IPS DF 6.9 (cell line): ENCODE measurements at regions not wholly inside any gene's neighbourhood (a gene's known extent, or its start where the extent isn't known, plus 50 kb on each side); places are given as distances from the start of the nearest gene placed in this dataset.

Experiments
- DNase-seq: peaks from one replicate; pipeline ENCODE4 v3.0.0-alpha.2; 2013; ENCODE audit warnings: low read depth, low spot score
- H3K27ac ChIP-seq: one replicate; pipeline ENCODE4 v1.5.1; 2013; ENCODE audit warnings: low read length, control low read depth
- H3K27me3 ChIP-seq: 2 replicates; pipeline ENCODE4 v1.6.1; 2013; ENCODE audit warnings: mild to moderate bottlenecking, low read length; ENCODE audit not compliant: control insufficient read depth, insufficient read depth
- H3K36me3 ChIP-seq: 2 replicates; pipeline ENCODE4 v1.6.1; 2013; ENCODE audit warnings: low read length; ENCODE audit not compliant: control insufficient read depth, insufficient read depth
- H3K4me1 ChIP-seq: 2 replicates; pipeline ENCODE4 v1.6.1; 2013; ENCODE audit warnings: low read length; ENCODE audit not compliant: control insufficient read depth, insufficient read depth
- H3K4me3 ChIP-seq: 2 replicates; pipeline ENCODE4 v1.5.1; 2013; ENCODE audit warnings: mild to moderate bottlenecking, low read length
- H3K9me3 ChIP-seq: 2 replicates; pipeline ENCODE4 v1.6.1; 2013; ENCODE audit warnings: low read length, inconsistent platforms; ENCODE audit not compliant: control insufficient read depth, insufficient read depth
- WGBS: extraction: QIAGEN DNeasy Blood & Tissue Kit; methylation state at CpG from one replicate; pipeline ENCODE4 v1.1.7; 2013; ENCODE audit warnings: mixed read lengths, missing lambda C conversion rate; ENCODE audit not compliant: insufficient read length, insufficient coverage; 5-methylcytosine and 5-hydroxymethylcytosine counted together

DNA sequence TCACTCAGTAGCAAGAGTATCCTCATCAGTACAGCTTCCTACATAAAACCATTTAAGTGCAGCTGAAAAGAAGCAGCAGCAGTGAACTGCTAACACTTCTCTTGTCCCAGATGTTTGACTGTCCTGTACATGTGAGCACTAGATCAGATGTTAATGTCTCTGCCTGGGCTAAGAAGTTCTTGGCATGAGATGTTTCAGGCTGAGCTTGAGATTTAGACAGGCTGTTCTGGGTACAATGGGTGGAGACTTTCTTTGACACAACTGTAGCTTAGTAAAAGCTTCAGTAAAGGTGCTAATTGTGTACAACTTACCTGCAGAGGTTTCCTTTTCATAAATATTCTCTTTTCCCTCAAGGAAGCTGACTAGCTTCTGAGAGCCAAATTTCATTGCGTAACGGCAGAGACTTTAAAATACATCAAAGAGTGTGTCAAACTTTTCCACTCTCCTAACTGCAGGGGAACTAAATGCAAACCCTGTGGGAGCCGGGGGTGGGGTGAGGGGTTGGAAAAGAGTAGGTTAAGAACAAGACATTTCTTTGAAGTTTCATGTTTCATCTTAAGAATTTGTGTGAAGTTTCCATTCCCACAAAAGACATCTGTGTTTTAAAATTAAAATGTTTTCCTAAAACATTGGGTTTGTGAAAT is 82.1 kb upstream of the CCDC190 start:
- no peak for DNase-seq
- no peaks in the 10 kb centered on the region for H3K36me3 ChIP-seq
- no peaks in the 10 kb centered on the region for H3K4me1 ChIP-seq
- no peak overlapping the region for H3K4me3 ChIP-seq
- H3K9me3 ChIP-seq = no peaks in the 10 kb centered on the region
- no peak overlapping the region for H3K27ac ChIP-seq
- H3K27me3 ChIP-seq = no peaks in the 10 kb centered on the region
- no CpG with 5 or more reads among the region's 3 CpGs for WGBS

DNA sequence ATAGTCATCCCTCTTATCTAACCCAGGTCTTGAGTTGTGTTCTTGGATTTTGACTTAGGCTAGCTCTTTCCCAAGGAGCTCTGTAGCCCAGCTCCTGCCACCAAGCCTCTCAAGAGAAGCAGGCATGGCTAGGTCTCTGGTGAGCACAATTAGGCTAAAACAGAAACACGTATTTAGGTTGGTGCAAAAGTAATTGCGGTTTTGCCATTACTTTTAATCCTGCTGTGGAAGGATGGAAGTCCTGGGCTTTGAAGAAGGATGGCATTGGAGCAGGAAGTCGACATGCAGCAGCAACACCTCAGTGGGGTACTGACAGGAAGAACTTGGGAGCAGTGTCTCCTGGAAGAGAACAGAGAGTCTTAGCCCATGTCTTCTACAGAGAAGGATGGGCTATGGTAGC is 80.0 kb upstream of the CCDC190 start:
- no peaks in the 10 kb centered on the region for H3K36me3 ChIP-seq
- no peak overlapping the region for H3K27ac ChIP-seq

DNA sequence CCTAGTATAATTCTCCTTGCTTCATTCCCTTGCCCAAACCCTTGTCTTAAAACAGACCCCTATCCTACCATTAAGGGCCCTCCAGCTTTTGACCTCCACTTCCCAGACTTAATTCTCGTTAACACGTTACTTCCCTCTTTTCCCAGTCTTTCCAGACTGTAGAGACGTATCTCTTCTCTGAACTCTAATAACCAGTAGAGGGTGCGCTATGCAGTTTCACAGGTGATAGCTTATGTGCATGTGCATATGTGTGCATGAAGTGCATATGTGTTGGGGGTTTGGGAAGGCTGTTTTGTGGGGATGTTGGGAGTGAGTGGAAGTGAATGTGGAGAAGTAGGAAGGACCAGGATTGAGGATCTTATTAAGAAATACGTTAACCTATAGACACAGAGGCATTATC is 78.1 kb upstream of the CCDC190 start:
- Histone ChIP-seq H3K9me3 (no peaks in the 10 kb centered on the region), H3K4me1 (no peaks in the 10 kb centered on the region), H3K27ac (no peak overlapping the region), H3K36me3 (no peaks in the 10 kb centered on the region), H3K4me3 (no peak overlapping the region), H3K27me3 (no peaks in the 10 kb centered on the region)
- WGBS = no CpG with 5 or more reads among the region's 5 CpGs
- no peak for DNase-seq

More for the DNA sequence above, 80.0 kb upstream of the CCDC190 start:
- no peaks in the 10 kb centered on the region for H3K9me3 ChIP-seq
- WGBS = no CpG with 5 or more reads among the region's 3 CpGs
- no peaks in the 10 kb centered on the region for H3K27me3 ChIP-seq
- H3K4me1 ChIP-seq = no peaks in the 10 kb centered on the region
- H3K4me3 ChIP-seq = no peak overlapping the region
- DNase-seq = no peak

DNA sequence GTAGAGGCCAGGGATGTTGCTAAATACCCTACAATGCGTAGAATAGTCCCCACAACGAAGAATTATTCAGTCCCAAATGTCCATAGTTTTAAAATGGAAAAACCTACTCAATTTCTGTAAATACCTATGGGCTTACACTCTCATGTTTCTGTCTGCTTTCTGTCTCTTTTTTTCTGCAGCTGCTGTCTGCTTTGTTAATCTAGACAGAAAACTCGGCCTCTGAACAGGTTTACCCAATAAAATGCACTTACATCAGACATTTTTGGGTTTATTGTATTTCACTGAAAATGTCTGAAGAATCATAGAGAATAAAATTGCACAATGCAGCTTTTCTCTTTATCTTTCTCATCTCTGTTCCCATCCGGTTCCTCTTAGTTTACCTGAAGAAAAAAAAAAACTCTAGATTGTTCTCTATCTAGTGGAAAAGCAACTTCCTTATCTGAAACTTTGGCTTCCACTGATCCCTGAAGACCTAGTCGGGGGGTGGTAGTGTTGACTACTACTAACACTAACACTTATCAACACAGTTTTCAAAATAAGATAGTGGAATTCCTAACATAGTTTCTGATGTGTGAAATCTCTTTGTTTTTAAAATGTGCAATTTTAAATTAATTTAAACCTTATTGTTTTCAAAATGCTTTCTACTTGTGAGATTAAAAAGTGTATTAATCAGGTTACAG is 76.9 kb upstream of the CCDC190 start:
- WGBS = no CpG with 5 or more reads among the region's 5 CpGs
- Histone ChIP-seq H3K9me3 (no peaks in the 10 kb centered on the region), H3K27ac (no peak overlapping the region), H3K4me1 (no peaks in the 10 kb centered on the region), H3K4me3 (no peak overlapping the region), H3K36me3 (no peaks in the 10 kb centered on the region), H3K27me3 (no peaks in the 10 kb centered on the region)
- no peak for DNase-seq

DNA sequence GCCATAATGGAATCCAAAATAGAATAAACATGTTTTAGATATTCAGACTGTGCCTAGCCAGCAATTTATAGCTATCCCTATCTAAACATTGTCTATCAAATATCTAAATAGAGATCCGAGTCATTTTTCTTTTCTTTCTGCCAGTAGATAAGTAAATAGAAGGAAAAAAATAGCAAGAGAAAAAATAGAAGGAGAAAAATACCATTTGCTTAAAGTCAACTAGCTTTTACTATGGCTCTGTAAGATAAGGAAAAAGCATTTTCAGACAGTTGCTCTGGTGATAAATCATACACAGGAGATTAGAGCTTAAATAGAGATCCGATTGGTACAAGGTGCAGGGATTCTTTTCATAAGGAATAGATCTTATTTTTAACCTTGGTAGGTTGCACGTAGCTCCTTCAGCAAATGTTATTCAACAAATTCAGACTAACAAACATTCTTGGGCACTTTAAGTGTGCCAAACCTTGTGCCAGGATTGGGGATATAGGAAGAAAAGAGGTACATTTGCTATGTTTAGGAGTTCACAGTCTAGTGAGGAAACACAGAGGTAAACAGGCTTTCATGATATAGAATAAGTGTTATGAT is 70.1 kb upstream of the CCDC190 start:
- no peaks in the 10 kb centered on the region for H3K9me3 ChIP-seq
- no peak overlapping the region for H3K4me3 ChIP-seq
- no peak for DNase-seq
- H3K36me3 ChIP-seq = no peaks in the 10 kb centered on the region
- no peaks in the 10 kb centered on the region for H3K27me3 ChIP-seq
- WGBS = no CpG with 5 or more reads among the region's 3 CpGs
- no peaks in the 10 kb centered on the region for H3K4me1 ChIP-seq
- H3K27ac ChIP-seq = no peak overlapping the region

DNA sequence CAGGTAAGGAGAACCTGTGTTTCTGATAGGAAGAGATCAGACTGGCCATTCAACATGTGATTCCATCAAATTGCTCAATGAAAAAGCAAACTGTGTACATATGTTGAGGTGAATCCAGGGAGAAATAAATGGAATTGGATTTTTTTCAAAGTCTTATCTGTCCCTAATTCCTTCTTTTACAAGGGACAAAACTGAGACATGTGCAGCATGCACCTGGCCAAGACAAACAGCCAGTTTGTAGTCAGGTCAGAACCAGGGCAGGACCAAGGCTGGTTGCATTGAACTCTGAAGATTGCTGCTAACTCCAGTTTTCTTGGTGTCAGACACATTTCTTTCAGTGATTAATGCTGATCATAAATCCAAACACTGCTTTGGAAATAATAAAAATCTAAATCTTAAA is 69.6 kb upstream of the CCDC190 start:
- H3K9me3 ChIP-seq = no peaks in the 10 kb centered on the region
- H3K27ac ChIP-seq = no peak overlapping the region
- no peaks in the 10 kb centered on the region for H3K27me3 ChIP-seq
- H3K4me1 ChIP-seq = no peaks in the 10 kb centered on the region
- no peak for DNase-seq
- no peak overlapping the region for H3K4me3 ChIP-seq
- no peaks in the 10 kb centered on the region for H3K36me3 ChIP-seq

DNA sequence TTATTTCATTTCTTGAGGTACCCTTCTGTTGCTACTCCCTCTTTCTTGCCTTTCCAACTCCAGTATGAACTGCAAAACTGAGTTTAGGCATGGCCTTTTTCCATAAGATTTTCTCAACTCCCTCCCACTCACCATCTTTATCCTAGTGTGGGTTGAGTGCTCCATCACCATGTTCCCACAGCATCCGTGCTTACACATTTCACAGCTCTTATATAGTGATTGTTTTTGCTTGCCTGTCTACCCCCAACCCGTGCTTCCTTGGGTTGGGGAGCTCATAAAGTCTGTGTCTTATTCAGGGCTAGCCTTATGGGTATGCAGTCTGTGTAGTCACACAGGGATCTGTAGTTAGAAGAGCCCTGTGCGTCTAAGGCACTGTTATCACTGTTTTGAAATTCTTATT is 68.2 kb upstream of the CCDC190 start:
- Histone ChIP-seq H3K27me3 (no peaks in the 10 kb centered on the region), H3K4me1 (no peaks in the 10 kb centered on the region), H3K9me3 (no peaks in the 10 kb centered on the region), H3K27ac (no peak overlapping the region), H3K4me3 (no peak overlapping the region), H3K36me3 (no peaks in the 10 kb centered on the region)
- no CpG with 5 or more reads among the region's 3 CpGs for WGBS
- DNase-seq = no peak

DNA sequence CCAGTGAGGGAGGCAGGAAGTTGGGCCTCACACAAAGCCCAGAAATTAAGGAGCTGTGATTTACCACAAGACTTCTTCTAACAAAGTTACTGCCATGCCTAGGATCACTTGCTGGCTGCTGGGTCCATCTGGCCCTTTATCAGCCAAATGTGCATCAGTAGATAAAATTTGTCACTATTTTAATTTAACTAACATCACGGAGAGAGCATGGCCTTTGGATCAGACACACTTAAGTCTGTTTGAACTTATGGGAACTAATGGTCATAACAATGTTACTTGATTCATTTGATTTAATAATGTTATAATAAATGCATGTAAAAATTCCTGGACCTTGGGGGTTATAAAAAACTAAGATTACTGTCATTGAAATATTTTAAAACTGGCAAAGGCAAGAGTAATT is 67.2 kb upstream of the CCDC190 start:
- no peak overlapping the region for H3K4me3 ChIP-seq
- no peaks in the 10 kb centered on the region for H3K27me3 ChIP-seq
- H3K27ac ChIP-seq = no peak overlapping the region
- H3K9me3 ChIP-seq = no peaks in the 10 kb centered on the region
- WGBS = no CpG with 5 or more reads among the region's 1 CpG
- H3K4me1 ChIP-seq = no peaks in the 10 kb centered on the region
- H3K36me3 ChIP-seq = no peaks in the 10 kb centered on the region
- DNase-seq = no peak

DNA sequence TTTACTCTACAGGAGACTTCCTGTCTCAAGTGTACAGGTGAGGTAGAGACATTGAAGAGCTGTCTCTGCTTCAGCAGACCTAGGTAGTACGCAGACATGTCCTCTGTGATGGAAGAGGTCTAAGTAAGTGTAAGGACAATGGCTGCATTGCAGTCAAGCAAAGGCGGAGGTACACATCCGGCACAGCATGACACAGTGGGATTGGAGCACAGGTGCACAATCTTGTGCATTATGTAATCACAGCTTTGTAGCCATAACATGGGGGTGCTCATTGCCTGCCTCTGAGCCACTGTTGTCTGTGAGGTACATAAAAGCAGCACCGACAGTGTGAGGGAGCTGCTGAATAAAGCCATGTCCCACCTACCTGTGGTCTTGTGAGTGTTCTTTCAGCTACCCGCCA is 66.4 kb upstream of the CCDC190 start:
- Histone ChIP-seq H3K27me3 (no peaks in the 10 kb centered on the region), H3K36me3 (no peaks in the 10 kb centered on the region), H3K4me3 (no peak overlapping the region), H3K27ac (no peak overlapping the region), H3K4me1 (no peaks in the 10 kb centered on the region), H3K9me3 (no peaks in the 10 kb centered on the region)
- no CpG with 5 or more reads among the region's 5 CpGs for WGBS
- no peak for DNase-seq

DNA sequence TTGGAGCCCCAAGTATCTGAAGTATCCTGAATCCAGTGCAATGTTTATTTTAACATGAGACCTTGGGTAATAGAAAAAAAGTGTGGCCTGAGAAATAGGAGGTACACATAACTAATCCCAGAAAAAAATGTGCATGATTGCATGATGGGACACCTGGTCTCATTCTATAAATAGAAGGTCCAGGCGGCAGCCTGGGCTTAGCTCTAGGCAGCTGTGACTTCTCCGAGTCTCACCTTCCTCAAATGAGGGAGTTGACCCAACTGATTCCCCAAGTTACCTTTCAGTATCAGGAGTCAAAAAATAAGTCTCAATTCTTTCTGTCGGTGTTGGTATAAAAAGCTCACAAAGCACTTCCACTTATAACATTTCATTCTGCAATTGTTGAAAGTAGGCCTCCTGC is 65.9 kb upstream of the CCDC190 start:
- Histone ChIP-seq H3K36me3 (no peaks in the 10 kb centered on the region), H3K4me1 (no peaks in the 10 kb centered on the region), H3K4me3 (no peak overlapping the region), H3K27ac (no peak overlapping the region), H3K9me3 (no peaks in the 10 kb centered on the region), H3K27me3 (no peaks in the 10 kb centered on the region)
- no CpG with 5 or more reads among the region's 3 CpGs for WGBS
- no peak for DNase-seq

DNA sequence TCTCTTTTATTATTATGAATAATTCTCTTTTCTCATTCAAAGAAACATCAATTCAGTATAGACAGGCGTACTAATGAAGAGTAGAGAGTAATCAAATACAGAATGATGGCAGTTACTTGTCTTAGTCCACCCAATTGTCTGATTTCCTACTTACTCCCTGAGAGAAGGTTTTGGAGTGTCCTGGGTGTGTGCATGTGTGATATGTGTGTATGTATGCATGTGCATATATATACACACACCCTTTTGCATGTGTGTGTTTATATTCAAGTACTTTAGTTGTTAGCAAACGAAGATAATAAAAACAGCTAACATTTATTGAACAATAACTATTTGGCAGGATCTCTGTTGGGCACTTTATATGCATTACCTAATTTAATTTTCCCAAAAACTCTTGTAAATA is 63.2 kb upstream of the CCDC190 start:
- DNase-seq = no peak
- Histone ChIP-seq H3K36me3 (no peaks in the 10 kb centered on the region), H3K9me3 (no peaks in the 10 kb centered on the region), H3K4me3 (no peak overlapping the region), H3K27ac (no peak overlapping the region), H3K27me3 (no peaks in the 10 kb centered on the region), H3K4me1 (no peaks in the 10 kb centered on the region)
- no CpG with 5 or more reads among the region's 2 CpGs for WGBS
